Keratinocyte (primary cell): ENCODE measurements at regions not wholly inside any gene's neighbourhood (a gene's known extent, or its start where the extent isn't known, plus 50 kb on each side); places are given as distances from the start of the nearest gene placed in this dataset.

ENCODE experiments used
- DNase-seq: peaks from one replicate; pipeline ENCODE4 v3.0.0-alpha.2; 2011; ENCODE audit warnings: low read depth, missing footprints, low spot score
- FAIRE-seq: peaks from 2 replicates; lab custom pipeline; 2011; peaks lifted over from hg19 to GRCh38; lab: Jason Lieb, UNC
- H2AFZ ChIP-seq: 2 replicates; pipeline ENCODE4 v1.6.0; 2012; ENCODE audit warnings: low read length, control low read depth, inconsistent platforms; ENCODE audit not compliant: control insufficient read depth
- H3K27ac ChIP-seq: 2 replicates; pipeline ENCODE4 v1.5.1; 2011; ENCODE audit warnings: low read length; ENCODE audit not compliant: control insufficient read depth, insufficient read depth
- H3K27me3 ChIP-seq: 3 replicates; pipeline ENCODE4 v1.6.0; 2011; ENCODE audit warnings: low read length; ENCODE audit not compliant: control insufficient read depth, insufficient read depth; ENCODE audit errors: extremely low read depth
- H3K36me3 ChIP-seq, 2 experiments: 2 replicates in 1 of 2; 3 replicates in 1 of 2; pipeline ENCODE4 v1.5.1; 2011; ENCODE audit warnings: low read length in 2 of 2, mild to moderate bottlenecking in 1 of 2; ENCODE audit not compliant: control insufficient read depth in 2 of 2, insufficient read depth in 2 of 2; ENCODE audit errors: extremely low read depth in 1 of 2
- H3K4me1 ChIP-seq: 3 replicates; pipeline ENCODE4 v1.5.1; 2011; ENCODE audit warnings: low read length; ENCODE audit not compliant: control insufficient read depth, insufficient read depth; ENCODE audit errors: extremely low read depth
- H3K4me2 ChIP-seq: 3 replicates; pipeline ENCODE4 v1.6.0; 2011; ENCODE audit warnings: low read depth, low read length; ENCODE audit not compliant: control insufficient read depth, insufficient read depth; ENCODE audit errors: extremely low read depth
- H3K4me3 ChIP-seq, 3 experiments: fragments of 200-600 bp in 1 of 3; sonication (generic) in 1 of 3; 2 replicates in 2 of 3; 3 replicates in 1 of 3; pipeline ENCODE4 v1.5.1; 2011 to 2016; ENCODE audit warnings: low read length in 3 of 3, mild to moderate bottlenecking in 3 of 3, control low read depth in 2 of 3, inconsistent platforms in 1 of 3, low read depth in 1 of 3, mixed read lengths in 1 of 3, mixed run types in 1 of 3, moderate library complexity in 1 of 3; ENCODE audit not compliant: control insufficient read depth in 2 of 3, insufficient read depth in 2 of 3; ENCODE audit errors: extremely low read depth in 1 of 3
- H3K79me2 ChIP-seq: 2 replicates; pipeline ENCODE4 v1.6.0; 2012; ENCODE audit warnings: low read length; ENCODE audit not compliant: control insufficient read depth, insufficient read depth
- H3K9ac ChIP-seq: 3 replicates; pipeline ENCODE4 v1.6.0; 2011; ENCODE audit warnings: low read length; ENCODE audit not compliant: control insufficient read depth, insufficient read depth; ENCODE audit errors: extremely low read depth
- H3K9me1 ChIP-seq: 3 replicates; pipeline ENCODE4 v1.6.0; 2011; ENCODE audit warnings: low read length; ENCODE audit not compliant: control insufficient read depth, insufficient read depth; ENCODE audit errors: extremely low read depth
- H3K9me3 ChIP-seq: 2 replicates; pipeline ENCODE4 v1.5.1; 2012; ENCODE audit warnings: low read depth, low read length; ENCODE audit not compliant: control insufficient read depth
- H4K20me1 ChIP-seq: 3 replicates; pipeline ENCODE4 v1.6.0; 2011; ENCODE audit warnings: low read length; ENCODE audit not compliant: control insufficient read depth, insufficient read depth; ENCODE audit errors: extremely low read depth
- CTCF ChIP-seq, 3 experiments: IDR thresholded peaks in 1 of 3; conservative IDR thresholded peaks in 1 of 3; optimal IDR thresholded peaks in 1 of 3; 2 replicates in 2 of 3; 3 replicates in 1 of 3; pipeline versions ENCODE3 to v1.5.1; 2011; ENCODE audit warnings: low read length in 3 of 3, mild to moderate bottlenecking in 3 of 3, moderate library complexity in 2 of 3, control low read depth in 1 of 3, inconsistent platforms in 1 of 3; ENCODE audit not compliant: insufficient read depth in 2 of 3; ENCODE audit errors: extremely low read depth in 1 of 3
- EZH2 ChIP-seq: IDR thresholded peaks from one replicate; pipeline ENCODE4 v1.6.1; 2012; ENCODE audit warnings: inconsistent platforms, mild to moderate bottlenecking, low read length, moderate library complexity
- dilution Hi-C: fragments of 300-500 bp; cut with MboI; formaldehyde crosslinking; loops from one replicate; pipeline ENCODE4 v1.7.0; 2020; ENCODE audit warnings: low sequenced_read_pairs; ENCODE audit not compliant: extremely low pct_ligation_motif_present

- Histone ChIP-seq H3K27me3 (peaks cover 9% of the 10 kb centered on the region), H3K4me1 (peaks cover 9% of the 10 kb centered on the region), H3K9me3 (no peaks in the 10 kb centered on the region), H3K79me2 (no peaks in the 10 kb centered on the region), H2AFZ (no peak overlapping the region), H3K4me3 (no peak overlapping the region), H4K20me1 (no peaks in the 10 kb centered on the region), H3K36me3 (no peaks in the 10 kb centered on the region), H3K4me2 (no peak overlapping the region), H3K9me1 (no peaks in the 10 kb centered on the region), H3K27ac (no peak overlapping the region), H3K9ac (no peak overlapping the region)
- DNase-seq (no peak), FAIRE-seq (no peak)
- dilution Hi-C loops: no loop called here
- no peak for TF ChIP-seq CTCF (optimal IDR thresholded peaks at IDR 0.05 in 1 of 3, IDR thresholded peaks at IDR 0.05 in 1 of 3, conservative IDR thresholded peaks at IDR 0.05 in 1 of 3; ENCODE audit: extremely low read depth in 1 of 3, insufficient read depth in 2 of 3, low read length in 3 of 3)
- TF ChIP-seq EZH2: no peak
Observed at GRCh38 chr1:5693568-5693967, 298.7 kb downstream of the NPHP4 start.

- H3K4me3 ChIP-seq: no peak overlapping the region
- FAIRE-seq: no peak
- H3K27me3 ChIP-seq: peaks cover 9% of the 10 kb centered on the region
- H4K20me1 ChIP-seq: no peaks in the 10 kb centered on the region
- no peaks in the 10 kb centered on the region for H3K9me3 ChIP-seq
- H3K4me2 ChIP-seq: no peak overlapping the region
- TF ChIP-seq EZH2 (no peak), CTCF (optimal IDR thresholded peaks at IDR 0.05 in 1 of 3, IDR thresholded peaks at IDR 0.05 in 1 of 3, conservative IDR thresholded peaks at IDR 0.05 in 1 of 3; ENCODE audit: extremely low read depth in 1 of 3, insufficient read depth in 2 of 3, low read length in 3 of 3) (no peak)
- H3K4me1 ChIP-seq: peaks cover 11% of the 10 kb centered on the region
- dilution Hi-C loops: no loop called here
- no peak overlapping the region for H3K9ac ChIP-seq
- no peak for DNase-seq
- H3K79me2 ChIP-seq: no peaks in the 10 kb centered on the region
- H3K27ac ChIP-seq: no peak overlapping the region
- H3K9me1 ChIP-seq: no peaks in the 10 kb centered on the region
- no peaks in the 10 kb centered on the region for H3K36me3 ChIP-seq
- no peak overlapping the region for H2AFZ ChIP-seq
Observed at GRCh38 chr1:5692664-5693063, 299.6 kb downstream of the NPHP4 start.
